ENCODE measurements at regions not wholly inside any gene's neighbourhood (a gene's known extent, or its start where the extent isn't known, plus 50 kb on each side); places are given as distances from the start of the nearest gene placed in this dataset.

DNA sequence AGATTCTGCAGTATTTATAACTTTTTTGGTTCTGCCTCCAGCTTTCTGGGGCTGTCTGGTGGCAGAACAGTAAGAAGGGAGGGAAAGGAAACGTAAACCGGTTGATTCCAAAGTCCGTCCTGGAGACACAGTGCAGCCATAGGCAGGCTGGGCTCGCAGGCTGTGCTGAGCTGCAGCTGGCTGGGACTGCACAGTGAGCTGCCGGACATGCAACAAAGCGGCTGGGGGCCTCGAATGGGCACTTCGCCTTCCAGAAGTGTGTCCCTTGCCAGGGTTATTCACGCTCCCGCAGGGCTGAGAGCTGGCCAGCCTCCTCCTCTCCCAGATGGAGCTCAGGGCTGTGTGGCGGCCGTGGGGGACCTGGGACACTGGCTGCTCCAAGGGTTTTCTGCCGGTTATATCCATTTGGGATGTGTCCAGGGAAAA lies 78.1 kb upstream of the CD93 start:
- Histone ChIP-seq H3K9me3 (ENCODE audit: control insufficient read depth in 1 of 2, low read length in 2 of 2) (no peaks in the 10 kb centered on the region), H3K36me3 (ENCODE audit: control insufficient read depth in 1 of 2, insufficient read depth in 2 of 2, low read length in 2 of 2) (no peaks in the 10 kb centered on the region), H3K4me1 (ENCODE audit: control insufficient read depth in 1 of 2, insufficient read depth in 2 of 2, low read length in 2 of 2) (peaks cover 62 to 67% of the 10 kb centered on the region in 2 donors), H3K9ac (ENCODE audit: low read depth in 1 of 2, low read length in 2 of 2) (peak overlapping the region; percentile 2 to 47), H3K4me3 (ENCODE audit: low read depth in 1 of 2, low read length in 2 of 2) (no peak overlapping the region), H3K27ac (ENCODE audit: low read depth, low read length) (peak overlapping the region; percentile 40), H3K27me3 (ENCODE audit: control insufficient read depth in 1 of 2, insufficient read depth in 2 of 2, low read length in 2 of 2) (no peaks in the 10 kb centered on the region)

DNA sequence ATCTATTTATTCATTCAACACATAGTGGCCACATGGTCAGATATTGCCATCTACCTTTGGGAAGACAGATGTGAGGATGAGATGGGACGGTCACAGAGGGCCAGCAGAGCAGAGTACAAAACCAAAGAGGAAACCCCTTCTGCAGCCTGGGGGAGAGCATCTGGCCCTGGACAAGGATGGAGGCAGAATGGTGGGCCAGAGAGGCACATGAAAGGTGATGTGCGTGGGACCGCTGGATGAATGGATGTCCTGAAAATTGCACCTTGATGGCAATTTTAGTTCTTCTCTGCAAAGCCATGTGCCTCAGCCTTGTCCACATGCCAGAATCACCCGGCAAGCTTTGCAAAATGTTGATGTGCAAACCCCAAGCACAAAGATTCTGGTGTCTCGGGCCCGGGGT lies 77.4 kb upstream of the CD93 start:
- Histone ChIP-seq H3K4me1 (ENCODE audit: control insufficient read depth in 1 of 2, insufficient read depth in 2 of 2, low read length in 2 of 2) (peaks cover 64 to 71% of the 10 kb centered on the region in 2 donors), H3K9ac (ENCODE audit: low read depth in 1 of 2, low read length in 2 of 2) (no peak overlapping the region), H3K4me3 (ENCODE audit: low read depth in 1 of 2, low read length in 2 of 2) (no peak overlapping the region)

DNA sequence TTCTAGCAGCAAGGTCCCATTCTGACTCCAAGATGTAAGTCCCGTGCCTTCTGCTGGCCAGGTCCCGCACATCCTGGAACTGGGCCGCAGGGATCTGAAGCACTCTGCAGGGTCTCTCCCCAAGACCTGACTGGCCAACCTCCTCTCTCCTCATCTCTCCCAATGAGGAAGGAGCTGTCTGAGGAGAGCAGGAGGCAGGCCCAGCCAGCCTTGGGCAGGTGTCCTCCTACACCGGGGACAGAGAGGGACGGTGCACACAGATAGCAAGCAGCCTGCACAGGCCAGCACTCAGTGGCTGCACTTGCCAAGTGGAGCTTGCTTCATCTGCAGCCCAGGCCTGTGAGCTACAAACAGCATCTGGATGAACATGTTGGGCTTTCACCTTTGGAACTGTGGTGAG lies 76.8 kb upstream of the CD93 start:
- H3K4me3 ChIP-seq (ENCODE audit: low read depth in 1 of 2, low read length in 2 of 2), result no peak overlapping the region
- H3K9ac ChIP-seq (ENCODE audit: low read depth in 1 of 2, low read length in 2 of 2), result no peak overlapping the region
- peaks cover 64 to 71% of the 10 kb centered on the region in 2 donors for H3K4me1 ChIP-seq (ENCODE audit: control insufficient read depth in 1 of 2, insufficient read depth in 2 of 2, low read length in 2 of 2)
- H3K9me3 ChIP-seq (ENCODE audit: control insufficient read depth in 1 of 2, low read length in 2 of 2), result no peaks in the 10 kb centered on the region
- H3K27me3 ChIP-seq (ENCODE audit: control insufficient read depth in 1 of 2, insufficient read depth in 2 of 2, low read length in 2 of 2), result no peaks in the 10 kb centered on the region
- no peak overlapping the region for H3K27ac ChIP-seq (ENCODE audit: low read depth, low read length)
- no peaks in the 10 kb centered on the region for H3K36me3 ChIP-seq (ENCODE audit: control insufficient read depth in 1 of 2, insufficient read depth in 2 of 2, low read length in 2 of 2)

More for the DNA sequence above, 77.4 kb upstream of the CD93 start:
- no peak overlapping the region for H3K27ac ChIP-seq (ENCODE audit: low read depth, low read length)
- no peaks in the 10 kb centered on the region for H3K27me3 ChIP-seq (ENCODE audit: control insufficient read depth in 1 of 2, insufficient read depth in 2 of 2, low read length in 2 of 2)
- H3K36me3 ChIP-seq (ENCODE audit: control insufficient read depth in 1 of 2, insufficient read depth in 2 of 2, low read length in 2 of 2), result no peaks in the 10 kb centered on the region
- no peaks in the 10 kb centered on the region for H3K9me3 ChIP-seq (ENCODE audit: control insufficient read depth in 1 of 2, low read length in 2 of 2)

DNA sequence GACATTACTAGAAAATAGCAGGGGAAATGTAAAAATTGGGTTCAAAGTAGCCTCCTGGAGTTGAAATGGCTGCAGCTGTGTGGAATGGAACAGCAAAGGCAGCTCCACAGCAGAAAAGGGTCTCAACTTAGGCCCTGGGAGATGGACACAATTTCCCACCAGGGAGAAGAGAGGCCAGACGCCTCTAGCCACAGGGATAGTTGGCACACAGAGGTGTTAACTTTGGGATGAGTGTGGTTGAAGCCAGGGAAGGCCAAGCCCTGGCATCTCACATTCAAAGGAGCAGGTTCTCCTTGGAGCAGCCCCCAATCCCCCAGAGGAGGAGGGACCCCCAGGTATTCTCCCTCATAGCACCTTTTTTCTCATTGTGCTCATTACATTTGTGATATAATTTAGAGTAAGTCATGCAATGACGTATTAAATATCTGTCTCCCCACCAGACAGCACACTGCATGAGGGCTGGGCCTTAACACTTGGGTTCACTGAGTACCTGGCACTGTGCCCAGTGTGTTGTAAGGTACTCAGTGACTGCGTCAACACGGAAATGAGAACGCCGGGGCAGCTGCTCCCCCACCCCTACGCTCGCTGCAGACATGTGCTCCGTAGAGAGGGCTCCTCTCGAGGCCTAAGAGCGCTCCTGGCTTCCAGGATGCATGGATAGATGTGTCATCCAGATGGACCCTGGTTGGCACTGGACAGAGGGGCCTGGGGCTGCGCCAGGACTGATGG lies 76.0 kb upstream of the CD93 start:
- Histone ChIP-seq H3K4me1 (ENCODE audit: control insufficient read depth in 1 of 2, insufficient read depth in 2 of 2, low read length in 2 of 2) (peaks cover 64 to 71% of the 10 kb centered on the region in 2 donors), H3K9ac (ENCODE audit: low read depth in 1 of 2, low read length in 2 of 2) (peak overlapping the region in 1 of 2 donors; percentile 10), H3K27me3 (ENCODE audit: control insufficient read depth in 1 of 2, insufficient read depth in 2 of 2, low read length in 2 of 2) (no peaks in the 10 kb centered on the region), H3K27ac (ENCODE audit: low read depth, low read length) (no peak overlapping the region), H3K4me3 (ENCODE audit: low read depth in 1 of 2, low read length in 2 of 2) (no peak overlapping the region), H3K9me3 (ENCODE audit: control insufficient read depth in 1 of 2, low read length in 2 of 2) (no peaks in the 10 kb centered on the region), H3K36me3 (ENCODE audit: control insufficient read depth in 1 of 2, insufficient read depth in 2 of 2, low read length in 2 of 2) (no peaks in the 10 kb centered on the region)

DNA sequence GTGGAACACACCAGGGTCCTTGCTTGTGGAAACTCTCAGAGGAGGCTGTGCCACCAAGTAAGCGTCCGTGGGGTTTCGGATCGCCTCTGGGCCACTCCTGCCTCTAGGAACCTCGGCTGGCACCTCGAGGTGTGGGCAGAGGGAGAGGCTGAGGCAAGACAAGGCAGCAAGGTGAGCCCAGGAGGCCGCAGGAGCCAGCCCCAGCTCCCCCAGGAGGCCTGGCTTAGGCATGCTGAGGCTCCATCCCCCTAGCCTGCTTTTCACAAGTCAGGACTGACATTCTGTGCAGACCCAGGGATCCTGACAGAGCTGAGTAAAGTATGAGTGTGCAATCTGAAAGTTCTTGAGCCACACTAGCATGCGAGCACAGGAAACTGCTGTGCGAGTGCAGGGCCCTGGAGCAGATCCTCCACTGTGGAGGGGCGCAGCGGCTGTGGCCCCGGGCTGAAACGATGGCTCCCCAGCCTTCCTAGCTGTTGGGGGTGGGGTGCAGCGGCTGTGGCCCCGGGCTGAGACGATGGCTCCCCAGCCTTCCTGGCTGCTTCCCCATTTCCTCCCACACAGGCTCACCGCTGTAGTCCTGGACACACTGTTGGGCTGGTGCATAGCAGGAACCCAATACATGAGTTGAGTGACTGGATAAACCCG lies 75.2 kb upstream of the CD93 start:
- H3K4me3 ChIP-seq (ENCODE audit: low read depth in 1 of 2, low read length in 2 of 2), result no peak overlapping the region
- H3K27me3 ChIP-seq (ENCODE audit: control insufficient read depth in 1 of 2, insufficient read depth in 2 of 2, low read length in 2 of 2), result no peaks in the 10 kb centered on the region
- H3K9me3 ChIP-seq (ENCODE audit: control insufficient read depth in 1 of 2, low read length in 2 of 2), result no peaks in the 10 kb centered on the region
- no peaks in the 10 kb centered on the region for H3K36me3 ChIP-seq (ENCODE audit: control insufficient read depth in 1 of 2, insufficient read depth in 2 of 2, low read length in 2 of 2)
- peak overlapping the region in 1 of 2 donors; percentile 10 for H3K9ac ChIP-seq (ENCODE audit: low read depth in 1 of 2, low read length in 2 of 2)
- H3K27ac ChIP-seq (ENCODE audit: low read depth, low read length), result no peak overlapping the region
- H3K4me1 ChIP-seq (ENCODE audit: control insufficient read depth in 1 of 2, insufficient read depth in 2 of 2, low read length in 2 of 2), result peaks cover 64 to 70% of the 10 kb centered on the region in 2 donors

DNA sequence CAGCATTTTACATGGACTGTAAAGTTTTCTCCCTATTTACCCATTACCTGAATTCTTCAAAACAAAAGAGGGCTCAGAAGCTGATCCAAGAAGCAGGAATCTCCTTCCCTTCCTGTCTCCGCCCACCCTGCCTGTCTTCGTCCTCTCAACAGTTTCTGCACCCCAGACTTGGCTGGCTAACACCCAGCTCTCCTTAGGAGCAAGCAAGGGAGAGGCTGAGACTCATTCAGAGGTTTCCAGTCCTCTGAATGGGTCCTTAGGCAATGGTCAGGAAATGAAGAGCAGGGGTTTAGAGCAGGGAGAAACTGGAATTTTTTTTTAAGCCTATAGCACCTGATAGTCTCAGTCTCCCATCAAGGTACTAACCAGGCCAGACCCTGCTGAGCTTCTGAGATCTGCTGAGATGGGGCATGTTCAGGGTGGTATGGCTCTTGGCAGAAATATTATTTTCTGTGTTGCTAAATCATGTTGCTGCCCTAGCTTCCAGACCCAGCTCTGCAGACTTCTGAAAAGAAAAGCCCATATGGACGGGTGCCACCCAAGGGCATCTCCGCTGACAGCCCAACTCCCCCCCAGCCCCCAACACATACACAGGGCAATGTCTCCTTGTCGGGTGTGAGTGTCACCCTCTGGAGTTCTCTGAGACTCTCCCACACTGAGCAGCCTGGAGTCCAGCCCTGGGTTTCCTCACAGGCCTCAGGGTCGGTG lies 74.6 kb upstream of the CD93 start:
- Histone ChIP-seq H3K9ac (ENCODE audit: low read depth in 1 of 2, low read length in 2 of 2) (no peak overlapping the region), H3K4me1 (ENCODE audit: control insufficient read depth in 1 of 2, insufficient read depth in 2 of 2, low read length in 2 of 2) (peaks cover 65 to 68% of the 10 kb centered on the region in 2 donors), H3K36me3 (ENCODE audit: control insufficient read depth in 1 of 2, insufficient read depth in 2 of 2, low read length in 2 of 2) (no peaks in the 10 kb centered on the region), H3K9me3 (ENCODE audit: control insufficient read depth in 1 of 2, low read length in 2 of 2) (no peaks in the 10 kb centered on the region), H3K4me3 (ENCODE audit: low read depth in 1 of 2, low read length in 2 of 2) (no peak overlapping the region), H3K27me3 (ENCODE audit: control insufficient read depth in 1 of 2, insufficient read depth in 2 of 2, low read length in 2 of 2) (no peaks in the 10 kb centered on the region), H3K27ac (ENCODE audit: low read depth, low read length) (no peak overlapping the region)

DNA sequence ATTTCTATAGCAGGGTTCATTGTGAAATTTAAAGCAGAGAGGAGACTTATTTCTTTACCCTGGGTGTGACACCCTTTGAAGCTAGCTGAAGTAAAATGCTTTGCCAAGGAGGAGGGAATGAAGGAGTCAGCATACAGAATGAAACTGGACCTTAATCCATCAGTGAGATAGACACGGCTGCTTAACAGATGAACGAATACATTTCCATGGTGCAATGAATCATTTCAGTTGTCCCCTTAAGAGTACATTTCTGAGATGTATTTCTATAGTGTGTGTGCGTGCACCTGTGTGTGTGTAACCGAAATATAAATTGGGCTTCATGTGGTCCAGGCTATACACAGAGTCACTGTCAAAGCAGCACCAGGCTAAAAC lies 73.8 kb upstream of the CD93 start:
- Histone ChIP-seq H3K27me3 (ENCODE audit: control insufficient read depth in 1 of 2, insufficient read depth in 2 of 2, low read length in 2 of 2) (no peaks in the 10 kb centered on the region), H3K27ac (ENCODE audit: low read depth, low read length) (no peak overlapping the region), H3K4me1 (ENCODE audit: control insufficient read depth in 1 of 2, insufficient read depth in 2 of 2, low read length in 2 of 2) (peaks cover 57 to 62% of the 10 kb centered on the region in 2 donors), H3K36me3 (ENCODE audit: control insufficient read depth in 1 of 2, insufficient read depth in 2 of 2, low read length in 2 of 2) (no peaks in the 10 kb centered on the region), H3K9ac (ENCODE audit: low read depth in 1 of 2, low read length in 2 of 2) (no peak overlapping the region), H3K9me3 (ENCODE audit: control insufficient read depth in 1 of 2, low read length in 2 of 2) (no peaks in the 10 kb centered on the region), H3K4me3 (ENCODE audit: low read depth in 1 of 2, low read length in 2 of 2) (no peak overlapping the region)

DNA sequence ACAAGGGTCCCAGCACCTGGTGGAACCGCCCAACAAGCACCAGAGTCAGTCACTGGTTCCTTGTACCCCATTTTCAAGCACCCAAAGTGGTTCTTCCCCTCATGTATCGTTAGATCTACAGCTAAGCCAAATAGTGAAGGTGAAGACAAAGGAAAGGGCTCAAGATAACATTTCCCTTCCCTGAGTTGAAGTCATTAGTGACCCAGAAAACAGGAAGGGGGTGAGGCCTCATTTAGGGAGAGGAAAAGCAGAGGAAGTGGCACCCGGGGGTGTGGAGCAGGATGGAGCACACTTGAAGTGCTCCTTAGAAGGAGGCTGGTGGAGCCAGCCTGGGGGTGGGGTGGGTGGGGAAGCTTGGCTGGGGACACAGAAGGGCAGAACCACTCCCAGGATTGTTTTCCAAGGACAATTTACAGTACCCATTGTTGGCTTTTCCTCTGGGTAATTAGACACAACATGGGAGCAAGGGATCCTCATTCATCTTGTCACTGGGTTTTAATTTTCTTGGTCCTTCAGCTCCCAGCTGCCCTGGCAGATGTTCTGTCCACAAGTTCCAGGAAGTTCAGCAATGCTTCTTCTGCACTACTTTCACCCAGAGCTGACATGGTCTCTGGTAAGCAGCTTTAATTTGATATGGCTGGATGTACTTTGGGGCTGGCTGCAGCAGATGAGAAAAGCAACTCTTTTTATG lies 73.3 kb upstream of the CD93 start:
- no peaks in the 10 kb centered on the region for H3K9me3 ChIP-seq (ENCODE audit: control insufficient read depth in 1 of 2, low read length in 2 of 2)
- H3K9ac ChIP-seq (ENCODE audit: low read depth in 1 of 2, low read length in 2 of 2), result no peak overlapping the region
- peaks cover 52 to 58% of the 10 kb centered on the region in 2 donors for H3K4me1 ChIP-seq (ENCODE audit: control insufficient read depth in 1 of 2, insufficient read depth in 2 of 2, low read length in 2 of 2)
- no peak overlapping the region for H3K27ac ChIP-seq (ENCODE audit: low read depth, low read length)
- H3K4me3 ChIP-seq (ENCODE audit: low read depth in 1 of 2, low read length in 2 of 2), result no peak overlapping the region
- H3K36me3 ChIP-seq (ENCODE audit: control insufficient read depth in 1 of 2, insufficient read depth in 2 of 2, low read length in 2 of 2), result no peaks in the 10 kb centered on the region
- no peaks in the 10 kb centered on the region for H3K27me3 ChIP-seq (ENCODE audit: control insufficient read depth in 1 of 2, insufficient read depth in 2 of 2, low read length in 2 of 2)

DNA sequence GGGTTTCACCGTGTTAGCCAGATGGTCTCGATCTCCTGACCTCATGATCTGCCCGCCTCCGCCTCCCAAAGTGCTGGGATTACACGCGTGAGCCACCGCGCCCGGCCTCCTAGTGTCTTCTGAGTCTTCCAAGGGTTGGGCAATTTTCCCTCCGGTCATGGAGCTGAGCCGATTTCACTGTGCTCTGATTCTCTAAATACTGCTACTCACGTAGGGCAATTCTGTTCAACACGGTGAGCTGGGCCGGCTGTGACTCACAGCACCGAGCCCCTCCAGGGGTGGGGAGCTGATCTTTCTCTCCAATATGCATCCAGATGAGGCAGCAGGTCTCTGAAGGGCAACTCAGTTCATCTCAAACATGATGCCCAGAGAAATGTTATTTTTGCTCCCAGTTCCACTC lies 71.6 kb upstream of the CD93 start:
- H3K27me3 ChIP-seq (ENCODE audit: control insufficient read depth in 1 of 2, insufficient read depth in 2 of 2, low read length in 2 of 2), result no peaks in the 10 kb centered on the region
- peaks cover 36 to 46% of the 10 kb centered on the region in 2 donors for H3K4me1 ChIP-seq (ENCODE audit: control insufficient read depth in 1 of 2, insufficient read depth in 2 of 2, low read length in 2 of 2)
- H3K36me3 ChIP-seq (ENCODE audit: control insufficient read depth in 1 of 2, insufficient read depth in 2 of 2, low read length in 2 of 2), result no peaks in the 10 kb centered on the region
- H3K9me3 ChIP-seq (ENCODE audit: control insufficient read depth in 1 of 2, low read length in 2 of 2), result no peaks in the 10 kb centered on the region
- H3K9ac ChIP-seq (ENCODE audit: low read depth in 1 of 2, low read length in 2 of 2), result no peak overlapping the region
- H3K4me3 ChIP-seq (ENCODE audit: low read depth in 1 of 2, low read length in 2 of 2), result no peak overlapping the region
- H3K27ac ChIP-seq (ENCODE audit: low read depth, low read length), result no peak overlapping the region

All from duodenal mucosa (tissue), 2 donors.